GM18858 (cell line): ENCODE measurements at regions not wholly inside any gene's neighbourhood (a gene's known extent, or its start where the extent isn't known, plus 50 kb on each side); places are given as distances from the start of the nearest gene placed in this dataset.
"Not testable (repeated sequence)": the region's sequence is repeated elsewhere in the genome, so short reads cannot be mapped to it uniquely, and the experiment has no call there.

Source experiments
- ATAC-seq: cut with Tn5 transposase; IDR thresholded peaks from one replicate; pipeline ENCODE4 v1.9.1; 2021; ENCODE audit not compliant: unreplicated experiment

- ATAC-seq, result no peak
These were observed 339.1 kb downstream of the SATB1 start for GRCh38 chr3:18086078-18086477.

GRCh38 chr3:18085429-18085828 lies 339.7 kb downstream of the SATB1 start:
- no peak for ATAC-seq

GRCh38 chr3:18083273-18083590 lies 340.8 kb upstream of the TBC1D5 start:
- not testable (repeated sequence) for ATAC-seq

GRCh38 chr3:18082551-18083272 lies 340.3 kb upstream of the TBC1D5 start:
- ATAC-seq, result no peak

GRCh38 chr3:18080198-18080689 lies 337.8 kb upstream of the TBC1D5 start:
- ATAC-seq, result no peak

- ATAC-seq, result no peak
These were observed 337.3 kb upstream of the TBC1D5 start for GRCh38 chr3:18079739-18080138.

GRCh38 chr3:18079062-18079461 lies 336.6 kb upstream of the TBC1D5 start:
- ATAC-seq, result no peak

- no peak for ATAC-seq
These were observed 334.9 kb upstream of the TBC1D5 start for GRCh38 chr3:18077128-18077840.

- ATAC-seq, result no peak
These were observed 333.9 kb upstream of the TBC1D5 start for GRCh38 chr3:18076301-18076700.

- ATAC-seq, result no peak
These were observed 333.4 kb upstream of the TBC1D5 start for GRCh38 chr3:18075799-18076198.

- ATAC-seq, result no peak
These were observed 329.4 kb upstream of the TBC1D5 start for GRCh38 chr3:18071833-18072232.

- no peak for ATAC-seq
These were observed 328.5 kb upstream of the TBC1D5 start for GRCh38 chr3:18070944-18071343.

- ATAC-seq, result no peak
These were observed 327.8 kb upstream of the TBC1D5 start for GRCh38 chr3:18070231-18070630.

- no peak for ATAC-seq
These were observed 327.1 kb upstream of the TBC1D5 start for GRCh38 chr3:18069568-18069967.

- ATAC-seq, result no peak
These were observed 324.6 kb upstream of the TBC1D5 start for GRCh38 chr3:18066899-18067582.

- ATAC-seq, result no peak
These were observed 322.2 kb upstream of the TBC1D5 start for GRCh38 chr3:18064586-18064985.

GRCh38 chr3:18062657-18063025 lies 320.2 kb upstream of the TBC1D5 start:
- ATAC-seq, result no peak

GRCh38 chr3:18061737-18062656 lies 319.6 kb upstream of the TBC1D5 start:
- ATAC-seq, result no peak

- ATAC-seq, result no peak
These were observed 316.2 kb upstream of the TBC1D5 start for GRCh38 chr3:18058666-18059065.

- no peak for ATAC-seq
These were observed 315.1 kb upstream of the TBC1D5 start for GRCh38 chr3:18057471-18058091.

GRCh38 chr3:18054625-18055024 lies 312.2 kb upstream of the TBC1D5 start:
- ATAC-seq, result no peak
